ENCODE measurements at regions not wholly inside any gene's neighbourhood (a gene's known extent, or its start where the extent isn't known, plus 50 kb on each side); places are given as distances from the start of the nearest gene placed in this dataset.
"Not testable (repeated sequence)": the region's sequence is repeated elsewhere in the genome, so short reads cannot be mapped to it uniquely, and the experiment has no call there.

GRCh38 chr13:74266861-74267260 lies 132.7 kb upstream of the KLF12 start:
- DNase-seq (no peak), ATAC-seq (no peak)
- TF ChIP-seq CTCF (IDR thresholded peaks at IDR 0.05) (no peak), POLR2A (IDR thresholded peaks at IDR 0.05) (no peak)
- Histone ChIP-seq H3K27ac (no peak overlapping the region), H3K9me3 (no peaks in the 10 kb centered on the region), H3K27me3 (no peaks in the 10 kb centered on the region), H3K36me3 (no peaks in the 10 kb centered on the region), H3K4me3 (no peak overlapping the region), H3K4me1 (no peaks in the 10 kb centered on the region)
- WGBS (ENCODE audit: insufficient coverage, low coverage, low lambda C conversion rate, missing lambda C conversion rate) = 83% methylated on average over 1 of the region's 1 CpG
- intact Hi-C loops (cut with DNase I) = no loop called here

GRCh38 chr13:74266309-74266708 lies 132.1 kb upstream of the KLF12 start:
- WGBS (ENCODE audit: insufficient coverage, low coverage, low lambda C conversion rate, missing lambda C conversion rate) = 57% methylated on average over 3 of the region's 3 CpGs
- ATAC-seq = no peak
- intact Hi-C loops (cut with DNase I) = no loop called here
- Histone ChIP-seq H3K4me1 (no peaks in the 10 kb centered on the region), H3K9me3 (no peaks in the 10 kb centered on the region), H3K4me3 (no peak overlapping the region), H3K36me3 (no peaks in the 10 kb centered on the region), H3K27me3 (no peaks in the 10 kb centered on the region), H3K27ac (no peak overlapping the region)
- DNase-seq = no peak
- TF ChIP-seq CTCF (IDR thresholded peaks at IDR 0.05) (no peak), POLR2A (IDR thresholded peaks at IDR 0.05) (no peak)

GRCh38 chr13:74264333-74264732 lies 130.1 kb upstream of the KLF12 start:
- Histone ChIP-seq H3K27me3 (no peaks in the 10 kb centered on the region), H3K4me3 (no peak overlapping the region), H3K9me3 (no peaks in the 10 kb centered on the region), H3K4me1 (no peaks in the 10 kb centered on the region), H3K36me3 (no peaks in the 10 kb centered on the region), H3K27ac (no peak overlapping the region)
- TF ChIP-seq POLR2A (IDR thresholded peaks at IDR 0.05) (no peak), CTCF (IDR thresholded peaks at IDR 0.05) (no peak)
- no peak for DNase-seq
- ATAC-seq = no peak
- intact Hi-C loops (cut with DNase I) = no loop called here

- H3K27me3 ChIP-seq; ATAC-seq; H3K4me1 ChIP-seq; intact Hi-C loops (cut with DNase I); DNase-seq; H3K9me3 ChIP-seq; H3K27ac ChIP-seq; H3K4me3 ChIP-seq; H3K36me3 ChIP-seq: not testable (repeated sequence)
- WGBS (ENCODE audit: insufficient coverage, low coverage, low lambda C conversion rate, missing lambda C conversion rate) = 95% methylated on average over 3 of the region's 3 CpGs
These were observed 126.2 kb upstream of the KLF12 start for GRCh38 chr13:74260420-74260819.

- no peak for TF ChIP-seq CTCF (IDR thresholded peaks at IDR 0.05)
- no peak for TF ChIP-seq POLR2A (IDR thresholded peaks at IDR 0.05)
- Histone ChIP-seq H3K27ac (no peak overlapping the region), H3K9me3 (no peaks in the 10 kb centered on the region), H3K4me3 (no peak overlapping the region), H3K27me3 (no peaks in the 10 kb centered on the region), H3K4me1 (no peaks in the 10 kb centered on the region), H3K36me3 (no peaks in the 10 kb centered on the region)
- WGBS (ENCODE audit: insufficient coverage, low coverage, low lambda C conversion rate, missing lambda C conversion rate) = 77% methylated on average over 3 of the region's 3 CpGs
- DNase-seq (no peak), ATAC-seq (no peak)
- intact Hi-C loops (cut with DNase I) = no loop called here
These were observed 125.4 kb upstream of the KLF12 start for GRCh38 chr13:74259641-74260040.
